Retinal pigment epithelial cell (primary cell): ENCODE measurements at regions not wholly inside any gene's neighbourhood (a gene's known extent, or its start where the extent isn't known, plus 50 kb on each side); places are given as distances from the start of the nearest gene placed in this dataset.

Experiments
- DNase-seq: peaks from one replicate; pipeline ENCODE4 v3.0.0-alpha.2; 2010; ENCODE audit warnings: low read depth
- H3K4me3 ChIP-seq: 2 replicates; pipeline ENCODE4 v1.5.1; 2011; ENCODE audit warnings: mild to moderate bottlenecking, low read length, control low read depth, moderate library complexity
- TF ChIP-seq, protein P1 (sequence below): conservative IDR thresholded peaks from 2 replicates; pipeline ENCODE4 v1.5.1; 2011; ENCODE audit warnings: low read depth, low read length, control low read depth, inconsistent platforms

DNA sequence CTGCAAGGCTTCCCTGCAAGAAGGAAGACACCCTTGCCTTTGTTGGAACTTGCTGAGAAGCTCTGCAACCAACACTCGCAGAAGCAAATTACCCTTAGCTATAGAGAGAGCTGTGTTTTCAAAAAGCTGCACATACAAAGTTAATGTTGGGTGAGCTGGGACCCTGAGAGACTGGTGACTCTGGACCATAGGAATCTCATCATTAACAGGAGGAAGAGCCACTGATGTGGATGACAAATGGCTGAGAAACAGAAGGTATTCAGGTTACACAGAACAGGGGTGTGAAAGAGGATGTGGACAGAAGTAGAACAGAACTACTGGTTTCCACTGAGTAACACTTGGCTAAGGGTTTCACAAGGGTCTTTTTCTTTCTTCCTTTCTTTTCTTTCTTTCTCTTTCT lies 493.5 kb downstream of the IRX1 start:
- TF ChIP-seq, protein P1, sequence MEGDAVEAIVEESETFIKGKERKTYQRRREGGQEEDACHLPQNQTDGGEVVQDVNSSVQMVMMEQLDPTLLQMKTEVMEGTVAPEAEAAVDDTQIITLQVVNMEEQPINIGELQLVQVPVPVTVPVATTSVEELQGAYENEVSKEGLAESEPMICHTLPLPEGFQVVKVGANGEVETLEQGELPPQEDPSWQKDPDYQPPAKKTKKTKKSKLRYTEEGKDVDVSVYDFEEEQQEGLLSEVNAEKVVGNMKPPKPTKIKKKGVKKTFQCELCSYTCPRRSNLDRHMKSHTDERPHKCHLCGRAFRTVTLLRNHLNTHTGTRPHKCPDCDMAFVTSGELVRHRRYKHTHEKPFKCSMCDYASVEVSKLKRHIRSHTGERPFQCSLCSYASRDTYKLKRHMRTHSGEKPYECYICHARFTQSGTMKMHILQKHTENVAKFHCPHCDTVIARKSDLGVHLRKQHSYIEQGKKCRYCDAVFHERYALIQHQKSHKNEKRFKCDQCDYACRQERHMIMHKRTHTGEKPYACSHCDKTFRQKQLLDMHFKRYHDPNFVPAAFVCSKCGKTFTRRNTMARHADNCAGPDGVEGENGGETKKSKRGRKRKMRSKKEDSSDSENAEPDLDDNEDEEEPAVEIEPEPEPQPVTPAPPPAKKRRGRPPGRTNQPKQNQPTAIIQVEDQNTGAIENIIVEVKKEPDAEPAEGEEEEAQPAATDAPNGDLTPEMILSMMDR, result no peak
- no peak for DNase-seq
- H3K4me3 ChIP-seq, result no peak overlapping the region

DNA sequence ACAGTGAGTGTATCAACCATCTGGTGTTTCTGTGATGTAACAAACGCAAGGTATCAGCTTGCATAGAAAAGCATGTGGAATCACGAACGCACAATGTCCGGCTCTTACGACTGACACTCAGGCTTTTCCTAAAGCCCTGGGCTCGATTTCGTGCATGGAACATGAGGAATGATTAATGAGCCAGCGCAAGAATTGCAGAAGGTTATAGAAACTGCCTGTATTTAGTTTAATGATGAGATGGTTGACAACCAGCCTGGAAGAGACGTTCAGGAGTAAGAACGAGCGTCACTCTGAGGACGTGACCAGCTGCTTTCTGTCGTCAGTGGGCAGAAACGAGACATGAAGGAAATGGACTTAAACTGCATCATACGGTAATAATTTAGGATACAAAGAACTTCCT lies 497.6 kb downstream of the IRX1 start:
- TF ChIP-seq, protein P1, result no peak
- DNase-seq, result no peak
- H3K4me3 ChIP-seq, result no peak overlapping the region

DNA sequence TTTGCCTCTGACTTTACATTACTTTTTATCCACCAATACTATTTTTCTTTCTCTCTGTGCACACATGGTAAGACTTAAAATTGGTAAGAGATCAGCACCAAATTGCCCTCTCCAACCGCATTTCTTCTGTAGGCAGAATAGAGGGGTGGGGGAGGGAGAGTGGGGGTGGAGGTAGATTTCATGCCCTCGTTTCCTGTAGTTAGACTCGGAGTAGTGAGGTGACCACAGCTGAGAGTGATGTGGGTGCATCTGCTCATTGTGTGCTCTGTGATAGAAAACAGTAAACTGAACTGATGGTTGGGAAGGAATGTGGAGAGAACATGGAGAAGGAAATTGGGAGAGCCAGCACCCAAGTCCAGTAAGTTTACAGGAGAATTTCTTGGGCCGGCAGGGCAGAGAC lies 498.3 kb downstream of the IRX1 start:
- TF ChIP-seq, protein P1, result no peak
- no peak overlapping the region for H3K4me3 ChIP-seq
- no peak for DNase-seq

DNA sequence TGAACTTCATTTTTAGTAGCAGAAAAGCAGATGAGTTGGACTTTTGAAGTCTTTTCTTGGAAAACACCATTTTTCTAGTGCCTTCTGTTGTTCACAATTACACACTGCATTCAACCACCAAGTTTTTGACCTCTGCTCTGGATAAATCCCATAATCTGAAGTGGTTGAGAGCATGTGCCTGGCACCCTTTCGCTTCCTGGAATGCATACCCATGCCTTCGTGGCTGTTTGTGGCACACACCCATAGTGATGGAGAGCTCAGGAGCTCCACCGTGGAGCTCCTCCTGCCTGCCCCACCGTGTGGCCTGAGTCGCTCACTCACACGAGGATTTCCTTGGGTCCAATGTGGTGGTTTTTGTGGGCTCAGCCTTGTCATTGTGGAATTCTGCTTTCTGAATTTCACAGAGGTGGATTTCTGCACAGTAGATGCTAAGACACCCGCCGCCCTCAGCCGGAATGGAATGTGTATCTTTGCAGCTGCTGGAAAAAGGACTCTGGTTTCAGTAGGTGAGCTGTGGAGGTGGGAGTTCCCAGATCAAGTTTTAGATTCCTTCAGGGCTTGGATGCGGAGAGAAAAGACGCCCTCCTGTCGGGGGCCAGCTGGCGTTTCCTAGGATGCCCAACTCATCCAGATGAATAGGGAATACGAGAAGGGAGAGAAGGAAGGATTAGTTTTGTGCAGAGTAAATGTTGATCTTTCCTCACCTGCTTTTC lies 500.4 kb downstream of the IRX1 start:
- no peak for DNase-seq
- TF ChIP-seq, protein P1, result no peak
- H3K4me3 ChIP-seq, result no peak overlapping the region

DNA sequence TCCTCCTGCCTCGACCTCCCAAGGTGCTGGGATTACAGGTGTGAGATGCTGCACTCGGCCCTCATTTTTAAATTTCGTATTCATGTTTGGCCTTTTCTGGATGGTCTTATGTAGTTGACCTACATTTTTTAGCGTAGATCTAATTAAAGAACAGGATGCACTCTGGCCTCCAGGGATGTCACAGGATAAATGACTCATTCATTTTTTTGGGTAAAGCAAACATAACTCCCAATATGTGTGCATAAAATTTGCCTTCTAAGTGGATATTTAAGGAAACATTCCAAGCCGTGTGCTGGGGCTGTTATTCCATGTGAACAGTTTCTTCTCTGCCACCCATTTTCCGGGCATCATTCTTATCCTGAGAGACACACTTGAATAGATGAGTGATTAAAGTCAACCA lies 501.6 kb downstream of the IRX1 start:
- TF ChIP-seq, protein P1, result no peak
- no peak overlapping the region for H3K4me3 ChIP-seq
- no peak for DNase-seq

DNA sequence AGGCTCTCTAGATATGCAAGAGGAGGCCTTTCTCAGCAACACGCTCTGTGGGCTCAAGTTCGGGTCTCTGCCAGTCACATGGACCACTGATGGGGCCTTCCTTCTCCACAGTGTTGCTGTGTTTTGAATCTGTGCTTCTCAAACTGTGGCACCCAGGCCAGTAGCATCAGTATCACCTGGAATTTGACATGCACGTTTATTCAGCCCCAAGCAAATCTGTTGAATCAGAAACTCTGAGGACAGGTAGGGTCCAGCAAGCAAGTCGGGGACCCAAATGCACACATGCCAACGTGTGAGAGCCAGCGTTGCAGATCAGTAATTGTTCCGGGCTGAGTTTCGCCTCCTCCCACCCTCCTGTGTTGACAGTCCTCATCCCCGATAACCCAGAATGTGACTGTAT lies 502.6 kb downstream of the IRX1 start:
- TF ChIP-seq, protein P1, result no peak
- no peak for DNase-seq
- H3K4me3 ChIP-seq, result no peak overlapping the region

DNA sequence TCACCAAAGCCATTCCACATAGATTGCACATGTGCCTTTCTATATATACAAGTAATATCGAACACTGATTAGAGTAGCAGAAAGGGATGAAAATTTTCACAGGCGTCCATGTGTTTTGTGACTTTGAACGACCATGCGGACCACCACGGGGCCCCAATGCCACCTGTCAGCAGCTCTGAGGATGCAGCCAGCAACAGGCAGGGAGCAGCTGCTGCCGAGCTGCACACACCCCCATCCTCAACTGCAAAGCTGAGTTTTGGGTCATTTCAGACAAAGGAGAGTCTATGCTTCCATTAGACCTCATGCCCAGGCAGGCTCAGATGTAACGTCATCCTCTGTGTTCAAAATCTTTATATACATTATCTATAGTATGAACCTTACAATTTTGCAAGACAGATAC lies 503.8 kb downstream of the IRX1 start:
- TF ChIP-seq, protein P1, result no peak
- no peak overlapping the region for H3K4me3 ChIP-seq
- no peak for DNase-seq
